Left cardiac atrium (tissue), 4 donors: ENCODE measurements at regions not wholly inside any gene's neighbourhood (a gene's known extent, or its start where the extent isn't known, plus 50 kb on each side); places are given as distances from the start of the nearest gene placed in this dataset.

ENCODE experiments used
- ATAC-seq, 2 donors: fragments of 200-7000 bp; cut with Tn5 transposase; one replicate each; pipeline ENCODE4 v1.9.1; 2020; ENCODE audit warnings: mild to moderate bottlenecking in 2 of 2, moderate library complexity in 2 of 2
- DNase-seq: peaks from one replicate; pipeline ENCODE4 v3.0.0-alpha.2; 2020
- intact Hi-C, 2 donors: fragments of 100-400 bp; cut with DNase I; formaldehyde crosslinking; loops; one replicate each; pipeline versions ENCODE4 v1.14.1 to v1.15.1; 2022 to 2023
- donor health status: DM: no; HTN: yes; CAD: no.
- donor health status: DM: no; HTN: yes; CAD: no; lungs with severe emphysema.
- donor health status: DM: yes; HTN: yes; CAD: no.
- donor health status: Dilated cardiomyopathy.

DNA sequence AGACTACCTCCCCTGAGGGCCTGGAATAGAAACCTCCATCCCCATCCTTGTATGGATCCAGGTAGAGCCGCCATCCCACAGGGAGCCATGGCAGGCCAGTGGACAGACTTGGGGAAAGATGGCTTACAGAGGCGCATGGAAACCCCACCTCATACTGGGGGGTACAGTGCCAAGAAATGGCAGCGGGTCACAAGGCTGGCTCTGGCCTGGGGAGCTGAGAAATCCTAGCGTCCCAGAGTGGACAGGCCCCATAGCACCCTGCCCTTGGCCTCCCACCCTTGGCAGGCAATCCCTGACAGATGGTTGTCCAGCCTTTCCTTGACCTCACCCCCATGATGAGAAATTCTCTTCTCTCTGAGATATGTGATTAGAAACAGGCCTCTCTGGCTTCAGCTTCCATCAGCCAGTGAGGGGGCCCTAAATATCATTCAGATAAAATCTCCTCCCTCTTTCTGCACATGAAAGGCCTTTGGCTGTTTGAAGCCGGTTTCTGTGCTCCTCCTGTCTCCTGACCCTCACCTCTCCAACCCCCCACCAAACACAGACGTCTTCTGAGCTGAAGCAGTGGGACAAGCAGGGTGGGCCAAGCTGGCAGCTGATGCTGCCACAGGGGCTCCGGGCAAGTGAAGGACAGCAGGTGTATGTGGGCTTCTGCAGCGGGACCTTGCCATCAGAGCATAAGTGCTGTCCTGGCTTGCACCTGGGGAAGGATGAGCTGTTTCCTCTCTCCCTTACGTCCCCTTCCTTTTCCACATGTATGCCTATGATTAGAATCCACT, 204.4 kb upstream of the MAMLD1 start:
- no peak for ATAC-seq
- intact Hi-C loops = no loop called here
- no peak for DNase-seq

DNA sequence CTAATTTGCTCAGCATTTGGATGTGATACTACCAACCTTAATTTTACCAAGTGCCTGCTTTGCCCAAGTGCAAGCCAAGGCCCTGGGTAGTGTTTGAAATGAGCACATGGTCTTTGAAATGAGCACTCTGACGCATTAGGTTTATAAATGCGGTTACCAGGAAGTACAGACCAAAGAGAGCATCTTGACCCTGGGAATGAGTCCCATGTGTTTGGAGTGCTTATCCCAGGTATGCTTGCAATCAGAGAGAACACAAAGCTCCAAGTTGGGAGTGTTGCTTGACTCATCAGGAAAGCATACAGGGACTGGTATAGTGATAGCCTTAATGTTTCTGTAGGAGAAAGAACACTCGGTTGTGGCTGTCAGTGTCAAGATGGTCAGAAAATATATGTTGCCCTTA, 203.6 kb upstream of the MAMLD1 start:
- intact Hi-C loops = no loop called here
- ATAC-seq (no peak), DNase-seq (no peak)

DNA sequence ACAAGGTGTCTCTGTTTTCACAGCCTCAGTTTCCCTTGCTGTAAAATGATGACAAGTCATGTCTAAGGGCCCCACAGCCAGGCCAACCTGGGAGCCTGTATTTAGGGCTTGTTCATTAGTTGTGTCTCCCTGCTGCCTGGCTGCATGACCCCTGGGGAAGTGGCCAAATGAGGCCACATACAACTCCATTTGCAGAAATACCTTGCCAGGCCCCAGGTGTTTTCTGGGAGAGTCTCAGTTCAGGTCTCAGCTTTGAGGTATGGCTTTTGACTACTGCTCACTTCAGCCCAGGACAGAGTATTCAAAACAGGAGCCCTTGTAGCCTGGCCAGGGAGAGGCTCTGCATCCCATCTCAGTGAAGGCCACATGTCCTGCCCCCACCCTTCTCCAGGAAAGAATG, 202.5 kb upstream of the MAMLD1 start:
- intact Hi-C loops = no loop called here
- DNase-seq (no peak), ATAC-seq (no peak)

DNA sequence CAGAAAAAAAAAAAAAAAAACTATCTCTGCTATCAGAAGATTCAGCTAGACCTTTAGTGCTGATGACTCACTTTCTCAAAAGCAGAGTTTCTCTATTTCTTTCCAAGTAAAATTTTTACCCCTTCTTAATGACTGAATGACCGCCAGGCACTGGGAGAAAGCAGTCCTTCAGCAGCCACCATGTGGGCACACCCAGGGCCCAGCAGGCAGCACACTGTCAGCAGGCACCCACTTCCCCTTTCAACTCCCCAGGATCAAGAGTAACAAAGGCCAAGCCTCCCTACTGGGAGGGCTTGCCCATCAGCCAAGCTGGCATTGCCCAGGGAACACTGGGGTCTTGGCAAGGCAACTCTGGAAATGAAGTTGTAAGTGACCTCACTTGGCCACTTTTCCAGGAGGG, 201.9 kb upstream of the MAMLD1 start:
- ATAC-seq = peak in 1 of 2 donors; percentile 27
- no peak for DNase-seq
- intact Hi-C loops = no loop called here

DNA sequence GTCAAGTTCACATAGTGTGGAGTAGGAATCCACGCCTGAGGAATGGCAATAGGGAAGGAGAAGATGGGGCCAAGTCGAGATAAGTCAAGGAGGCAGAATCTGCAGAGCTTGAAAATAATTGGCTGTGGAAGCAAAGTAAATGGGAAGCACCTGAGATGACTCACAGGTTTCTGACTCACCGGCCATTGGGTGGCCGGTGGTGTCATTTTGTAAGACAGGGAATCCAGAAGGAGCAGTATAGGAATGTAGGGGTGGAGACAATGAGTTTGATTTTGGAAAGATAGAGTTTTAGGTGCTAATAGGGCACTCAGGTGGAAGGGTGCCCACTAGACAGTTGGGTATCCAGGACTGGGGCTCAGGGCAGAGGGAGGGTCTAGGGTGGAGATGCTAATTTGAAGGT, 201.0 kb upstream of the MAMLD1 start:
- ATAC-seq (no peak), DNase-seq (no peak)
- intact Hi-C loops = no loop called here

DNA sequence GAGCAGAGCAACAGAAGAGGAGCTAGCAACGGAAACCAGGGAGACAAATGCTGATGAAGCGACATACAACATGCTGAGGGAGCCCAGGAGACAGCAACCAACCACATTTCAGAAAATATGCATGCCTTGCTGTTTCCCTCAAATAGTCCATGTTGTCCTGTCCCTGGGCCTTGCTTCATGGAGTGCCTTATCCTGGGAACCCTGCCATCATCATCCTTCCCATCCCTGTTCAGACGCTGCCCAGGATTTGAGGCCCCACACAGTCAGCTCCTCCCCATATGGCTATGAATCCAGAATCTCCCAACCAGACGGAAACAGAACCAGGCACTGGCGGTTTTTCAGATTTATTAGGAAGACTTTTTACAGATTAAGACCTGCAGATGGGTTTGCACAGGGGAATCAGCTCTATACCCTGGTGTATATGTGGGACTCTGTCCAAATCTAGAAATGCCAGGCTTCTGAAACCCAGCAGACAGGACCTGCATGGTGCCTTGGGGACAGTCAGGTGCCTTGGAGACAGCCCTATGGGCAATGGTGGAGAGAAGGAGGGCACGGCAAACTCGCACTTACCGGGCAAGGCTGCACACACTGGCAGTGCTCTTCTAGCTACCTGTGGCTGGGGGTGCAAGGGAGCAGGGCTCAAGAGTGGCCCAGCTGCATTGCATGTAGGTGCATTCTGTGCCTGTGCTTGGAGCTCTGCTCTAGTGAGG, 199.7 kb upstream of the MAMLD1 start:
- DNase-seq (no peak), ATAC-seq (peak in 1 of 2 donors; percentile 15)
- intact Hi-C loops = no loop called here

DNA sequence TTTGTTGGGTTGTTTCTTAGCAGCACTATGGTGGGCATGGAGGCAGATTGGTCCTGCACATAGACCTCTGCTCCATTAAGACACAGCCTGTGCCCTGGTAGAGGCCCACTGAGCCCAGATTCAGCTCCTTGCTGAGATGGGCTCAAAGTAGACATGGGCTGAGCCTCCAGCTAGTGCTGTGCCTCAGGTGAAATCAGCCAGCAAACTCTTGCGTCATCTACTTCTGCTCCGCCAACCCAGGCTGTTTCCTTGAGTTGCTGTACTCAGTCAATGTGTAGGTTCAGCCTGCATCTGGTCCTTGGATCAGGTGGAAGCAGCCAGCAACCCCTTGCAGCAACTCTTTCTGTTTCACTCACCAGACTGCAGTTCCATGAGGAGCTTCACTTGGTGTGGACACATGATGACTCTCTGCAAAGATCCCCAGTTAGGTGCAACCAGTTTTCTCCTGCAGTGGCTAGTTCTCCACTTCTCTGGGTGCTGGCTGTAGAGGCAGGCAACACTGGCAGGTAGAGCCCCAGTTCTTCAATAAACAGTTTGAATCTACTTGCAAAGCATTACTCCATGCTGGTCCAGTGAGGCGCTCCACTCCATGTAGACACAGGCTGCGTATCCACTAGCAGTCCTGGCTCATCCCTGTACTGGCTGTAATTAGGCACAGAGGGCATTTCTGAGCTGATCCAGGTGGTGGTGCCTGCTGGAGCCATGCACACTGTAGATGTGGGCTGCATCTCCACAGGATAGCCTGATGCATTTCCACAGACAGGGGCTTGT, 199.0 kb upstream of the MAMLD1 start:
- ATAC-seq = no peak
- intact Hi-C loops = no loop called here
- no peak for DNase-seq

DNA sequence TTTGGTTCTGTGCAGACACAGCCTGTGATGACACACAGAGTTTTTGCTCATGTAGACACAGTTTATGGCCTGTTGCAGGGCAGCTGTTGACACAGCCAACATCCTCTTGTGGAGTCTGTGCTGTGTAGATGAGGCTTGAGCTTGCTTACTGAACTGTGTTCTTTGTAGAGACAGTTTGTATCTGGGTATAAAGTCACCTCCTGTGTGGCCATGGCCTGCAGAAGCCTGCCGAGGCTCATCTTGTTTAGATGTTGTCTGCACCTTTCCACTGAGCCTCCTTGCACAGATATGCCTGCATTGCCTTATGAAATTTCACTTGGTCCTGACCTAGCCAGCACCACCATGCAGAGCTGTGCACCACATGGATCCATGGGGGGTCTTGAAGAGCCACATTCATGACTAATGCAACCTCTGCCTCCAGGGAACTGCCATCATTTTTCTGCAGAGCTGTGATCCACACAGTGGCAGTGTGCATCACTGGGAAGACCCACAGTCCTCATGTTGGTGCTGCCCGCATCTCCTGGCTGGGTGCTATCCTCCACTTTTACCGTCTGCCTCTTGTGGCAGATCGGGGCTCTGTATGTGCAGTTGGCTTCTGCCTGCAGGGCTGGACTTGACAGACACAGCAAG, 198.0 kb upstream of the MAMLD1 start:
- ATAC-seq = no peak
- DNase-seq = no peak
- intact Hi-C loops = no loop called here

DNA sequence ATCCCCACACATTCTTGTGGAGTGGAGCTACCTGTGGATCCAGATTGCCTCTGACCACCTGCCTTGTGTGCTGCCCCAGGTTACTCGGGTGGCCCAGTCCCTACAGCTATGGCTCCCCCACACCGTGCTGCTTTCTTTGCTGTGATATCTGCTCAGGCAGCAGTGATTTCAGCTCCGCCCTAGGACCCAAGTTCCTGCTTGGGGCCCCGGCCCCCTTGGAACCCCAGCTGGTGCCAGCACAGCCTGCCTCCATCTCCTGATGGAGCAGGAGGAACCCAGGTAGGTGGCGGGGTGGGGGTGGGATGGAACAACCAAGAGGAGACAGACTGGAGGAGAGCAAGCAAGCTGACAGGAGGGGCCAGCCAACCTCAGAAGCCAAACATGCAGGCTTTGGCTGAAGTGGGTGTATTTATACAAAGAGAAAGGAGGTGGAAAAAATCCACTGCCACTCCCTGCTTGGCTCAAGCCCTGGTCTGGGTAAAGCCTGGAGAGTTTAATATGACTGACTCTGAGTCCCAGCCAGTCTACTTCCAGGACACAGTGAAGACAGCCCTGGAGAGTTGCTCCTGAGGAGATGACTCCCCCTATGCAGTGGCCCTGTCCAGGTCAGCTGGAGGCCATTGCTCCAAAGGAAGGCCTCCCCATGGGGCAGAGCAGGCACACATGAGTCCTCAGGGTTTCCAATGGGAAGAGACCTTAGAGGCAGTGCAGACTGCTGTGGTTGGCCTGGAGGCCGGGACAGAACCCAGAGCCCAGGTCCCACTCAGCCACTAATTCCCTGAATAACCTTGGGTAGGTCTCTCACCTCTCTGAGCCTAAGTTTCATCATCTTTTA, 197.1 kb upstream of the MAMLD1 start:
- intact Hi-C loops = no loop called here
- no peak for ATAC-seq

DNA sequence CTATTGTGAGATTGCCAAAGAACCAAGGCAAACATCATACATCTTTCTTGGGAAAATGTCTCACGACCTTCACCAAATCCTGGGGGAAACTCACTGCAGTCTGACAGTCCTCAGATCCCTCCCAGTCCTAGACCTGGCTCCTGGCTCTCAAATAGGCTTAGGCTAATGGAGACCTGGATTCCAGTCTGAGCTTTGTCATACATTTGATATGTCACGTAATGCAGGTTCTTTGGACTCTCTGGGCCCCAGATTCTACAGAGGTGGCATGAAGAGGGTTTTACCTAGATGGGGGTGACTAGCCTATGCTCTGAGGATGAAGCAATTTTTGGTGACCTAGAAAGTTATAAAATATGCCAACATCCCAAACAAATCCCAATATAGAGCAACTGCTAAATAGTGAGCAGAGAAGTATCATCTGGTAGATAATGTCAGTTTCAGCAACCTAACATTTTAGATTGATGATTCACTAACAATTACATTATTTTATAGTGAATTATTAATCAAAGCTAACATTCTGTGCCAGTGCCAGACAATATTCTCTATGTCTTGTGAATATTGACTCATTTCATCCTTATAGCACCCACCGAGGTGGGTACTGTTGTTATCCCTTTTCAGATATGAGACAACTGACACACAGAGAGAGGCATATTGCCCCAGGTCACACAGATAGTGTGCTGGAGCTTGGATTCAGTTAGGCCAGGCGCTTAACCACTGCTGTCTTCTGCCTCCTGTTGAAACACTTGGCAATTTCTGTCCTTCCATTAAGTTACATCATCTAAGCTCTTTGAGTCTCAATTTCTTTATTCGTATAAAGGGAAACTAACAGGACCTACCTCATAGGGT, 195.4 kb upstream of the MAMLD1 start:
- intact Hi-C loops = no loop called here
- ATAC-seq = no peak
- no peak for DNase-seq

More for the DNA sequence above, 197.1 kb upstream of the MAMLD1 start:
- no peak for DNase-seq

DNA sequence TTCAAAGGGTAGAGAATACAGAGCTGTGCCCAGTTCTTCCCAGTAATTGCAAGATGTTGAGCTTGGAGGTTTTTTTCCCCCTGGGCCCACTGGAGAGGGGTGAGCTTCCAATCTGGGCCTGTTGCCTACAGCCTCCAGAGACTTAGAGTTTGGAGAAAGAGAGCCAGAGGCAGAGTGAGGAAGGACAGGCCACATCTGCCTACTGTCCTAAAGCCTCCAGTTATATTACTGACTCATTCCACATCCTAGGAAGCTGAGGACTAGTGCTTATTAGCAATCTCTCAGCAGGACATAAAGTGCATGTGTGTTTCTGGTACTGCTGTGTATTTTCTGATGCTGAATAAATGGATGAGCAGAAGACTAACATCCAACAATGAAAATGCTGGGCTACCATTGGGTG, 181.0 kb upstream of the MAMLD1 start:
- DNase-seq = no peak
- no peak for ATAC-seq
- intact Hi-C loops = no loop called here

DNA sequence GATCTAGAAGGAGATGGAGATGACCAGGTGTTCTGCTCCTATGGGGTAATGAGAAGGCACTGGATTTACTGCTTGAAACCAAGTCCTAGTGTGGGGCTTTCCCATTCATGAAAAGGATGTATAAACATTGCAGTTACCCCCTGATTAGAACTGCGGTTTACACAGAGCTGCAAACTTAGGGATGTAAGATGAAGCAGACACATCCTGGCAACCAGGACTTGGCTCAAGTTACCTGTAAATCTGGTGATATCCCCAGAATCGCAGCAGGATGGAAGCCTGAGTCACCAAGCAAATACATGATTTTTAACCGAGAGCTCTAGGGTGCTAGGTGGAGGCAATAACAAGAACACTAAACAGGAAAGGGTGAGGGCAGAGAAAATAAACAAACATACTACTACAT, 178.6 kb upstream of the MAMLD1 start:
- no peak for DNase-seq
- intact Hi-C loops = no loop called here
- ATAC-seq = no peak

DNA sequence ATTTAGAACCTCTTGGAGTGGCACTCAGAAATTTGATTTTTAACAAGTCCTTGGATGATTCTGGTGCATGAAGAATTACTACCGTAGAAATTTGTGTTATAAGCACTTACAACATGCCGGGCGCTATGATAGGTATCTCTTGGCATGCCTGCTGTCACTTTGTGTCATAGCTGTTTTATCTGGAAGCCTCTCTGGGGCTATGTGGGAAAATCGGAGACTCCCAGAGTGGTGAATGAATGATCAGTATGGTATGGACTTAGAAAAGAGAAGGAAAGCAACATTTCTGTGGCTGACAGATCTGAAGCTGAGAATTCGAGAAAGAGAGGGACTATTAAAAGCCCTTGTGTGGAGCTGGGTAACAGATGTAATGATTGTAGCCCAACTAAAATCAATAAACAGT, 177.4 kb upstream of the MAMLD1 start:
- no peak for ATAC-seq
- intact Hi-C loops = no loop called here
- DNase-seq = no peak

DNA sequence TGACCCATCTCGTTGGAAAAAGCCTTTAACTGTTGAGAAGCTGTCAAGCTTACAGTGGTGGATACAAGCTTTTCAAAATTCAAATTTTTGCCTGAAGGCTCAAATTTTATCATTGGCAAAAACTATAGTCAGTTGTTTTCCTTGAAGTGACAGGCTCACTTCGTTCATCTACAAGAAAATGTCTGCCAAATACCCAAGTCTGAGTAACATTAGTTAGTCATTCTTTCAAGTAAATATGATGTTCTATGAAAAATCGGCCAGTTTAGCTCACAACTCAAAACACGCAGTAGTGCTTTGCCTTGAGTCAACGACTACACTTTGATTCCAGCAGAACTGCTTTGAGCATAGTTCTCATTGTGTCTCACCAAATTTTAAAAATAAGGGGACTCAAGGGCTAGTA, 170.3 kb upstream of the MAMLD1 start:
- ATAC-seq = no peak
- no peak for DNase-seq
- intact Hi-C loops = no loop called here

DNA sequence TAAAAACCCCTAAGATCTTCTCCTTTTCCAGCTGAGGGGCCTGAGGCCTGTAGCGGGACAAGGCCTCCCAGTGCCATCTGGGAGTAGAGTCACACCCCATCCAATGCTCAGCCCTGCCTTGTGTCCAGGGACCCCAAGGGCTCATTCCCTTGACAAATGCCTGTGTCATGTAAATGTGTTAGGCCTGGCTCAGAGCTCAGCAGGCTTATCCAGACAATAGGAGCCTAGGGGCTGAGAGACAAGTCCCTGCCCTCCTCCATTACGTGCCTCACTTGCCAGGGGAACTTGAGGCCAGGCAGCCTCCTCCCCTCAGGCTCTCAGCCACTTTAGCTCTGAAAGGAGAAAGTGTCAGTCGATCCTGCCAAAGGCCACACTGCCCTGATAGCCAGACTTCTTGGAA, 166.8 kb upstream of the MAMLD1 start:
- DNase-seq (no peak), ATAC-seq (no peak)
- intact Hi-C loops = no loop called here

DNA sequence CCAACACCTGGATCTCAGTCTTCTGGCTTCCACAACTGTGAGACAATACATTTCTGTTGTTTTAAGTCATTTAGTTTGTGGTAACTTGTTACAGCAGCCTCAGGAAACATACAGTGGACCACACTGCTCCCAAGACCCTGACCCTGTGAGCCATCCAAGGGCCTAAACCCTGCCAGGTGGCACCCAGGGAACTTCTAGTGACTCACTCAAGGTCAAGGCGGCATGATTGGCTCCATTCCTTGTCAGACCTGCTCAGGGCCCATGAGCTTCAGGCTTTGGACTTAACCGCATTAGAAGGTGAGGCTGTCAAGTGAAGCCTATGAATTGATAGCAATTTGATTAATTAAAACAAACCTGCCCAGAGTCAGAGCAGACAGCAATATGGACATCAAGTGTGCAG, 165.7 kb upstream of the MAMLD1 start:
- ATAC-seq (no peak), DNase-seq (no peak)
- intact Hi-C loops = no loop called here

DNA sequence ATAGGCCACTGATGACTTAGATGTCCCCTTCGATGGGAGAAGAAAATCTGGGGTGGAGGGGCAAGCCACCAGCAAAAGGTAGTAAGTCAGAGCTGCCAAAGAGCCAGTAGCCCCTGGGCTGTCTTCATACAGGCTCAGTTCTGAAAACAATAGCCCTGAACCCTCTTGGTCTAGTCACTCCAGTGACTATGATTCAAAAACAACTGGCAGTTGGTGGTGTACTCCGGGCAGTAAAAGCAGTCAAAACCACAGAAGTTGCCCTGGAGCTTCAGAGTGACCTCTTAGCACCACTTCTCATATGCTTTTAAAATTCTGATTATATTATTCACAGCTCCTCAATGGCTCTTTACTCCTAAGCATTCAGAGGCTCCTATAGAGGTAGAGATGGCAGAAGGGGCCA, 164.3 kb upstream of the MAMLD1 start:
- no peak for ATAC-seq
- intact Hi-C loops = no loop called here

DNA sequence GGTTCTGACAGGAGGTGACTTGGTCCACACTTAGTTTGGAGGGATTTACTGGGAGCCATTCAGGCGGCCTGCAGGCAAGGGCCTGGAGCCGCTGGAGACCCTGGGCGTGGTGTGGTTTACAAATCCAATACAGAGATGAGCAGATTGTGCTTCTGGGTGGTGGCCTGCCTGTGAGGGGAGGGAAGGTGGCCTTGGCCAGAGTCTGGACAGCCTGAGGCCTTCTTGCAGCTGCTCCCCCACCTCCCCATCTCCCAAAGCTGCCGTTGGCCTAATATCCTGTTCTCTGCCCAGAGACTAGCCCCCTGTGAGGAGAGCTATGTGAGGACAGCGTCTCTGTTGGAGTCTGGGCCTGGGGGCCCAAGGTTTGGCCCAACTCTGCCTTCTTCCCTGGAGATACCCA, 163.9 kb upstream of the MAMLD1 start:
- no peak for DNase-seq
- intact Hi-C loops = no loop called here

More for the DNA sequence above, 164.3 kb upstream of the MAMLD1 start:
- no peak for DNase-seq

More for the DNA sequence above, 163.9 kb upstream of the MAMLD1 start:
- ATAC-seq = no peak
